GM12892 (cell line): ENCODE measurements at regions not wholly inside any gene's neighbourhood (a gene's known extent, or its start where the extent isn't known, plus 50 kb on each side); places are given as distances from the start of the nearest gene placed in this dataset.

ENCODE experiments used
- POLR2A ChIP-seq: IDR thresholded peaks from 2 replicates; pipeline ENCODE4 v1.6.1; 2011; ENCODE audit warnings: low read depth, low read length, control low read depth
- POLR2AphosphoS5 ChIP-seq: IDR thresholded peaks from 2 replicates; pipeline ENCODE4 v1.6.1; 2011; ENCODE audit warnings: low read depth, low read length, control low read depth
- TAF1 ChIP-seq: IDR thresholded peaks from 2 replicates; pipeline ENCODE4 v1.6.1; 2011; ENCODE audit warnings: low read depth, mild to moderate bottlenecking, control low read depth, low read length, borderline replicate concordance

DNA sequence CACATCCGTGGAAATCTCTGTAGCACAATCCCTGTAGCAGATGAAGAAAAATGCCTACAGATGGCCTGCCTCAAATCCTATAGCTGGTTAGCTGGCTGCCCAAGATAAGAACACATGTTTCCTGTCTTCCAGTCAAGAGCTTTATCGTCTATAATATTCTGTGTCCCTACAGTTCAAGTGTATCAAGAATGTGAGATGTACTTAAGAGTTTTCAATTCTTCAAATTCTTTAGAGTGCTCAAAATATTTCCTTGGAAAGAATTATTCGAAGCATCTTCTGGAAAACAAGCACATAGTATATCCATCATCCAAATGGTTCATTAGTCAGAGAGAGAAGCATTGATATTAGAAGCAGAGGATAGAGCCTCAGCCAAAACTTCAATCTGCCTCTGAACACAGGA lies 239.8 kb downstream of the COG6 start:
- TF ChIP-seq TAF1, result no peak
- no peak for TF ChIP-seq POLR2A
- no peak for TF ChIP-seq POLR2AphosphoS5
